ENCODE measurements at regions not wholly inside any gene's neighbourhood (a gene's known extent, or its start where the extent isn't known, plus 50 kb on each side); places are given as distances from the start of the nearest gene placed in this dataset.

DNA sequence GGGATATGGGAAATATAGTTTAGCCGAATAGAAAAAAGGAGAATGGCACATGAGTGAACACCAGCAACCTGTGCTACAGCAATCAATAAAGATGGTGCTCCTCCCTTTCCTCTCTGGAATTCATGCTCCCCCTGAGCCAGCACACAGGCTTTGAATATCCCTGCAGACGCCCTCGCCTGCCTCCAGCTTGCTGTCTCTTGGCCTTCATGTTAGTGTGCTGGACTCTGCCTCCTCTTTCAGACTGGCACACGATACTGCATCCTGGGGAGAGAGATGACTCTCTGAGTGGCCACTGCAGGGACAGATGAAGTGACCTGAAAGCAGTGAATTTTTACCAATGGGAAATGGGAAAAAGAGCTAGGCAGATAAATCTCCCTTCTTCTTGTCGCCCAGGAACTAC is 498.6 kb upstream of the SALL1 start:
- no peak for TF ChIP-seq CEBPB (IDR thresholded peaks at IDR 0.05)
- TF ChIP-seq, protein P1, sequence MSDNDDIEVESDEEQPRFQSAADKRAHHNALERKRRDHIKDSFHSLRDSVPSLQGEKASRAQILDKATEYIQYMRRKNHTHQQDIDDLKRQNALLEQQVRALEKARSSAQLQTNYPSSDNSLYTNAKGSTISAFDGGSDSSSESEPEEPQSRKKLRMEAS (IDR thresholded peaks at IDR 0.05), result no peak
- no peak for TF ChIP-seq TAF1 (IDR thresholded peaks at IDR 0.05; ENCODE audit: low read depth)
- no peak for TF ChIP-seq ZBTB7A (IDR thresholded peaks at IDR 0.05; ENCODE audit: low read depth)
- no peak for TF ChIP-seq FOXM1 (IDR thresholded peaks at IDR 0.05; ENCODE audit: borderline replicate concordance, low read depth)
- TF ChIP-seq EP300 (IDR thresholded peaks at IDR 0.05; ENCODE audit: borderline replicate concordance), result no peak
- no peak for TF ChIP-seq TEAD4 (IDR thresholded peaks at IDR 0.05)
- no peak for TF ChIP-seq EGR1 (IDR thresholded peaks at IDR 0.05)
- TF ChIP-seq NFIC (IDR thresholded peaks at IDR 0.05), result no peak
- TF ChIP-seq YY1 (IDR thresholded peaks at IDR 0.05; ENCODE audit: low read depth), result no peak
- TF ChIP-seq TCF12 (IDR thresholded peaks at IDR 0.05; ENCODE audit: low read depth), result no peak
- TF ChIP-seq, protein P2, sequence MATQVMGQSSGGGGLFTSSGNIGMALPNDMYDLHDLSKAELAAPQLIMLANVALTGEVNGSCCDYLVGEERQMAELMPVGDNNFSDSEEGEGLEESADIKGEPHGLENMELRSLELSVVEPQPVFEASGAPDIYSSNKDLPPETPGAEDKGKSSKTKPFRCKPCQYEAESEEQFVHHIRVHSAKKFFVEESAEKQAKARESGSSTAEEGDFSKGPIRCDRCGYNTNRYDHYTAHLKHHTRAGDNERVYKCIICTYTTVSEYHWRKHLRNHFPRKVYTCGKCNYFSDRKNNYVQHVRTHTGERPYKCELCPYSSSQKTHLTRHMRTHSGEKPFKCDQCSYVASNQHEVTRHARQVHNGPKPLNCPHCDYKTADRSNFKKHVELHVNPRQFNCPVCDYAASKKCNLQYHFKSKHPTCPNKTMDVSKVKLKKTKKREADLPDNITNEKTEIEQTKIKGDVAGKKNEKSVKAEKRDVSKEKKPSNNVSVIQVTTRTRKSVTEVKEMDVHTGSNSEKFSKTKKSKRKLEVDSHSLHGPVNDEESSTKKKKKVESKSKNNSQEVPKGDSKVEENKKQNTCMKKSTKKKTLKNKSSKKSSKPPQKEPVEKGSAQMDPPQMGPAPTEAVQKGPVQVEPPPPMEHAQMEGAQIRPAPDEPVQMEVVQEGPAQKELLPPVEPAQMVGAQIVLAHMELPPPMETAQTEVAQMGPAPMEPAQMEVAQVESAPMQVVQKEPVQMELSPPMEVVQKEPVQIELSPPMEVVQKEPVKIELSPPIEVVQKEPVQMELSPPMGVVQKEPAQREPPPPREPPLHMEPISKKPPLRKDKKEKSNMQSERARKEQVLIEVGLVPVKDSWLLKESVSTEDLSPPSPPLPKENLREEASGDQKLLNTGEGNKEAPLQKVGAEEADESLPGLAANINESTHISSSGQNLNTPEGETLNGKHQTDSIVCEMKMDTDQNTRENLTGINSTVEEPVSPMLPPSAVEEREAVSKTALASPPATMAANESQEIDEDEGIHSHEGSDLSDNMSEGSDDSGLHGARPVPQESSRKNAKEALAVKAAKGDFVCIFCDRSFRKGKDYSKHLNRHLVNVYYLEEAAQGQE (IDR thresholded peaks at IDR 0.05; ENCODE audit: low read depth), result no peak
- TF ChIP-seq, protein P3, sequence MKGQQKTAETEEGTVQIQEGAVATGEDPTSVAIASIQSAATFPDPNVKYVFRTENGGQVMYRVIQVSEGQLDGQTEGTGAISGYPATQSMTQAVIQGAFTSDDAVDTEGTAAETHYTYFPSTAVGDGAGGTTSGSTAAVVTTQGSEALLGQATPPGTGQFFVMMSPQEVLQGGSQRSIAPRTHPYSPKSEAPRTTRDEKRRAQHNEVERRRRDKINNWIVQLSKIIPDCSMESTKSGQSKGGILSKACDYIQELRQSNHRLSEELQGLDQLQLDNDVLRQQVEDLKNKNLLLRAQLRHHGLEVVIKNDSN (IDR thresholded peaks at IDR 0.05), result no peak
- TF ChIP-seq CREB1 (IDR thresholded peaks at IDR 0.05; ENCODE audit: low read depth), result no peak
- TF ChIP-seq RAD21 (IDR thresholded peaks at IDR 0.05; ENCODE audit: low read depth), result no peak

DNA sequence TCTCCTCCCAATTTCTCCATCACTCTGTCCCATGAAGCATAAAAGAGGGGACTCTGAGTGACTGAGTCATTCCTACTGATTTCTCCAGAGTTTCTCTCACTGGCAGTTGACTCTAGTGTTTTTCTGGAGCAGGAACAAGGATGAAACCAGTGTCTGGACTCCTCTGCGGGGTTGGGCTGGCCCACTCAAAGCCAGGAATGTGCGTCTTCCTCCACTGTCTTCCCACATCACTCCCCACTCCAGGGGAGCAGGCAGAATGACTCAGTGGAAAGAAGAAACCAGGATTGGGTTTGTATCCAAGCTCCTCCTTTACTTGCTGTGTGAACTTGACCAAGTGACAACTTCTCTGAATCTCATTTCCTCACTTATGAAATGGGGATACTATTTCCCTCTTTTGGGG is 497.5 kb upstream of the SALL1 start:
- TF ChIP-seq TEAD4 (IDR thresholded peaks at IDR 0.05), result no peak
- no peak for TF ChIP-seq TAF1 (IDR thresholded peaks at IDR 0.05; ENCODE audit: low read depth)
- TF ChIP-seq, protein P3 (IDR thresholded peaks at IDR 0.05), result no peak
- no peak for TF ChIP-seq NFIC (IDR thresholded peaks at IDR 0.05)
- no peak for TF ChIP-seq RAD21 (IDR thresholded peaks at IDR 0.05; ENCODE audit: low read depth)
- TF ChIP-seq YY1 (IDR thresholded peaks at IDR 0.05; ENCODE audit: low read depth), result no peak

DNA sequence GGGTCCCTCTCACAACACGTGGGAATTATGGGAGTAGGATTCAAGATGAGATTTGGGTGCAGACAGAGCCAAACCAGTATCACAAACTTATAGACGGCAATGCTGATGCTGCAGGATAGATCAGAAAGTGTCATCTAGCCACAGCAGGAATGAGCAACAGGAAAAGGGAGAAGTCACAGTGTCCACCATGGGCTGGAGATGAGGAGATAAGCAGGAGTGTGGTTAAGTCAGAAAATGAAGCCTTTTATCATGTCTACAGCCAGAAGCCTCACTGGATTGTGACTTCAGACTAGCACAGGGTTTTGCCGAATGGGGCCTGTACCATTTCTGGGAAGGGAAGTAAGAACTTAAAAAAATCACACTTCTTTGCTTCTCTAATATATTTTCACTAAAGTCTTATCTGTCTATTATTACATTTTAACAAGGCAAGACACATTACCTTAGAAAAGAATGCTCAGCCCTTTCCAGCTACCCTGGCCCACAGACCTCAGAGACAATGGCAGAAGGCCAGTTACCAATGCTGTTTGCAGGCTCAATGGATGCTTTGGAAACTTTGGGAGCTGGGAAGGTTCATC is 490.2 kb upstream of the SALL1 start:
- TF ChIP-seq YY1 (IDR thresholded peaks at IDR 0.05; ENCODE audit: low read depth) (no peak), ZBTB7A (IDR thresholded peaks at IDR 0.05; ENCODE audit: low read depth) (no peak), FOXM1 (IDR thresholded peaks at IDR 0.05; ENCODE audit: borderline replicate concordance, low read depth) (no peak), CREB1 (IDR thresholded peaks at IDR 0.05; ENCODE audit: low read depth) (no peak), NFIC (IDR thresholded peaks at IDR 0.05) (no peak), TCF12 (IDR thresholded peaks at IDR 0.05; ENCODE audit: low read depth) (no peak), EP300 (IDR thresholded peaks at IDR 0.05; ENCODE audit: borderline replicate concordance) (no peak), EGR1 (IDR thresholded peaks at IDR 0.05) (no peak), TAF1 (IDR thresholded peaks at IDR 0.05; ENCODE audit: low read depth) (no peak), TEAD4 (IDR thresholded peaks at IDR 0.05) (no peak), RAD21 (IDR thresholded peaks at IDR 0.05; ENCODE audit: low read depth) (no peak), CEBPB (IDR thresholded peaks at IDR 0.05) (no peak)
- TF ChIP-seq, protein P1 (IDR thresholded peaks at IDR 0.05), result no peak
- TF ChIP-seq, protein P2 (IDR thresholded peaks at IDR 0.05; ENCODE audit: low read depth), result no peak
- TF ChIP-seq, protein P3 (IDR thresholded peaks at IDR 0.05), result no peak

DNA sequence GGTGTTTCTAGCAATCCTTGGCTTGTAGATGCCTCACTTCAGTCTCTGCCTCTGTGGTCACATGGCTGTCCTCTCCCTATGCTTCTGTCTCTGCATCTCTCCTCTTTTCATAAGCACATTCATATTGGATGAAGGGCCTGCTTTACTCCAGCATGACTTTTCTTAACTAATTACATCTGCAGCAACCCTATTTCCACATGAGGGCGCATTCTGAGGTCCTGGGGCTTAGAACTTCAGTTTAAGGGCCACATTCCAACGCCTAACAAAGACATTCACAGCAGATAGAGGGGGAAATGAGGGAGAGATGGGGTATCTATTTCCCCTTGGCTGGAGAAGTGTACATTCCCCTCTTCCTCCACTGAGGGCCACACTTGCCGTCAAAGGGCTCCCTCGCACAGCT is 489.1 kb upstream of the SALL1 start:
- no peak for TF ChIP-seq TCF12 (IDR thresholded peaks at IDR 0.05; ENCODE audit: low read depth)
- no peak for TF ChIP-seq FOXM1 (IDR thresholded peaks at IDR 0.05; ENCODE audit: borderline replicate concordance, low read depth)
- no peak for TF ChIP-seq YY1 (IDR thresholded peaks at IDR 0.05; ENCODE audit: low read depth)
- TF ChIP-seq, protein P1 (IDR thresholded peaks at IDR 0.05), result no peak
- TF ChIP-seq, protein P2 (IDR thresholded peaks at IDR 0.05; ENCODE audit: low read depth), result no peak
- TF ChIP-seq CEBPB (IDR thresholded peaks at IDR 0.05), result no peak
- TF ChIP-seq TAF1 (IDR thresholded peaks at IDR 0.05; ENCODE audit: low read depth), result no peak
- TF ChIP-seq ZBTB7A (IDR thresholded peaks at IDR 0.05; ENCODE audit: low read depth), result no peak
- TF ChIP-seq CREB1 (IDR thresholded peaks at IDR 0.05; ENCODE audit: low read depth), result no peak
- TF ChIP-seq TEAD4 (IDR thresholded peaks at IDR 0.05), result no peak
- TF ChIP-seq EGR1 (IDR thresholded peaks at IDR 0.05), result no peak
- TF ChIP-seq NFIC (IDR thresholded peaks at IDR 0.05), result no peak
